GM18498 (cell line): ENCODE measurements at regions not wholly inside any gene's neighbourhood (a gene's known extent, or its start where the extent isn't known, plus 50 kb on each side); places are given as distances from the start of the nearest gene placed in this dataset.
"Not testable (repeated sequence)": the region's sequence is repeated elsewhere in the genome, so short reads cannot be mapped to it uniquely, and the experiment has no call there.

Experiments used
- ATAC-seq: cut with Tn5 transposase; IDR thresholded peaks from one replicate; pipeline ENCODE4 v1.9.1; 2021; ENCODE audit warnings: mild to moderate bottlenecking, moderate library complexity; ENCODE audit not compliant: unreplicated experiment

- not testable (repeated sequence) for ATAC-seq
These were observed 52.8 kb downstream of the FOXD4L6 start for GRCh38 chr9:41075671-41076070.

GRCh38 chr9:41074356-41074942, 54.0 kb downstream of the FOXD4L6 start:
- peak; percentile 79 for ATAC-seq

GRCh38 chr9:41073471-41074243, 54.8 kb downstream of the FOXD4L6 start:
- ATAC-seq = not testable (repeated sequence)

GRCh38 chr9:41064125-41064795, 64.2 kb downstream of the FOXD4L6 start:
- peak; percentile 77 for ATAC-seq

GRCh38 chr9:41063243-41063642, 65.2 kb downstream of the FOXD4L6 start:
- ATAC-seq = not testable (repeated sequence)

- ATAC-seq = not testable (repeated sequence)
These were observed 68.9 kb downstream of the FOXD4L6 start for GRCh38 chr9:41059603-41060002.

- ATAC-seq = peak; percentile 83
These were observed 74.7 kb downstream of the FOXD4L6 start for GRCh38 chr9:41053666-41054363.

GRCh38 chr9:41048672-41049071, 79.8 kb downstream of the FOXD4L6 start:
- ATAC-seq = not testable (repeated sequence)

GRCh38 chr9:41047792-41048191, 80.7 kb downstream of the FOXD4L6 start:
- not testable (repeated sequence) for ATAC-seq

- not testable (repeated sequence) for ATAC-seq
These were observed 83.6 kb downstream of the FOXD4L6 start for GRCh38 chr9:41044930-41045329.

GRCh38 chr9:41043433-41043832, 85.0 kb downstream of the FOXD4L6 start:
- ATAC-seq = not testable (repeated sequence)

GRCh38 chr9:41042111-41042510, 86.4 kb downstream of the FOXD4L6 start:
- ATAC-seq = not testable (repeated sequence)

- not testable (repeated sequence) for ATAC-seq
These were observed 87.7 kb downstream of the FOXD4L6 start for GRCh38 chr9:41040705-41041342.

GRCh38 chr9:41035276-41035675, 93.2 kb downstream of the FOXD4L6 start:
- not testable (repeated sequence) for ATAC-seq

GRCh38 chr9:41034699-41035197, 93.7 kb downstream of the FOXD4L6 start:
- ATAC-seq = not testable (repeated sequence)

- not testable (repeated sequence) for ATAC-seq
These were observed 94.6 kb downstream of the FOXD4L6 start for GRCh38 chr9:41033877-41034276.

GRCh38 chr9:41033360-41033759, 95.1 kb downstream of the FOXD4L6 start:
- ATAC-seq = peak; percentile 72

- ATAC-seq = not testable (repeated sequence)
These were observed 101.4 kb downstream of the FOXD4L6 start for GRCh38 chr9:41026912-41027676.

GRCh38 chr9:41022365-41022764, 106.1 kb downstream of the FOXD4L6 start:
- ATAC-seq = not testable (repeated sequence)
